HUES64 (cell line): ENCODE measurements at regions not wholly inside any gene's neighbourhood (a gene's known extent, or its start where the extent isn't known, plus 50 kb on each side); places are given as distances from the start of the nearest gene placed in this dataset.
"Not testable (repeated sequence)": the region's sequence is repeated elsewhere in the genome, so short reads cannot be mapped to it uniquely, and the experiment has no call there.

ENCODE experiments used
- H3K27ac ChIP-seq: 2 replicates; pipeline ENCODE4 v1.7.0; 2013; ENCODE audit warnings: low read depth, low read length, inconsistent platforms
- H3K27me3 ChIP-seq: 2 replicates; pipeline ENCODE4 v1.6.1; 2013; ENCODE audit warnings: mild to moderate bottlenecking, low read length; ENCODE audit not compliant: insufficient read depth
- H3K36me3 ChIP-seq: 2 replicates; pipeline ENCODE4 v1.6.1; 2013; ENCODE audit warnings: mild to moderate bottlenecking, low read length; ENCODE audit not compliant: insufficient read depth
- H3K4me1 ChIP-seq: 2 replicates; pipeline ENCODE4 v1.6.1; 2013; ENCODE audit warnings: mild to moderate bottlenecking, low read length, moderate library complexity; ENCODE audit not compliant: insufficient read depth
- H3K4me3 ChIP-seq: 2 replicates; pipeline ENCODE4 v1.5.1; 2013; ENCODE audit warnings: mild to moderate bottlenecking, low read length, moderate library complexity
- H3K9ac ChIP-seq: 2 replicates; pipeline ENCODE4 v1.6.1; 2013; ENCODE audit warnings: mild to moderate bottlenecking, low read depth, low read length
- H3K9me3 ChIP-seq: 2 replicates; pipeline ENCODE4 v1.6.1; 2013; ENCODE audit warnings: low read depth, low read length; ENCODE audit not compliant: insufficient read depth
- WGBS: fragments of 150-250, 120-280 bp; methylation state at CpG from one replicate; pipeline ENCODE4 v1.1.7; 2013; ENCODE audit warnings: missing lambda C conversion rate; 5-methylcytosine and 5-hydroxymethylcytosine counted together

DNA sequence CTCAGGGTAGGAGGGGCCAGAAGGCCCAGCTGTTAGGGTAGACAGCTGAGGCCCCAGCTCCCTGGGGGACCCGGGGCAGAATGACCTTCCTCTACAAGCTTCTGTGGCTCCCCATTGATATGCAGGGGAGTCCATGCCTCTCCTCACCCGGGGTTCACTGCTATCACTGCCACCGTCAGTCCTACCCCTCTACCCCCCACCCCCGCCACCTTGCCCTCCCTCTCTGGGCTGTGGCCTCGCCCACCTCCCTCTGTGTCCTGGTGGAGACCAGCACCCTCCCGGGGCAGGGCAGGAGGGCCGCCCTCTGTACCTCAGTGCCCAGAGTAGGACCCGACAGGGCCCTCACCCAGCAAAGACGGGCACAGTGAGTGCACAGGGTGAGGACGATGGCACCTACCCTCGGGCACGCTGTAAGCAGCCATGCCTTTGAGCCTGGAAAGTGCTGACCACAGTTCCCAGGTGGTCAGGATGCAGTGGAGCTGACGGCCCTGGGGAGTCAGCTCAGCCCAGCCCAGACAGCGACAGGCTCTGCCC lies 88.4 kb upstream of the SFSWAP start:
- no peaks in the 10 kb centered on the region for H3K36me3 ChIP-seq
- H3K27me3 ChIP-seq: no peaks in the 10 kb centered on the region
- peaks cover 29% of the 10 kb centered on the region for H3K4me1 ChIP-seq
- H3K9me3 ChIP-seq: no peaks in the 10 kb centered on the region
- no peak overlapping the region for H3K4me3 ChIP-seq
- no peak overlapping the region for H3K27ac ChIP-seq
- no peak overlapping the region for H3K9ac ChIP-seq
- WGBS: 65% methylated on average over 14 of the region's 14 CpGs

- not testable (repeated sequence) for H3K4me3 ChIP-seq, H3K27ac ChIP-seq, H3K27me3 ChIP-seq, H3K9me3 ChIP-seq, H3K9ac ChIP-seq, H3K36me3 ChIP-seq
- WGBS: 89% methylated on average over 14 of the region's 15 CpGs
- H3K4me1 ChIP-seq: peaks cover 33% of the 10 kb centered on the region
Observed at GRCh38 chr12:131623404-131624368, 87.2 kb upstream of the SFSWAP start.

DNA sequence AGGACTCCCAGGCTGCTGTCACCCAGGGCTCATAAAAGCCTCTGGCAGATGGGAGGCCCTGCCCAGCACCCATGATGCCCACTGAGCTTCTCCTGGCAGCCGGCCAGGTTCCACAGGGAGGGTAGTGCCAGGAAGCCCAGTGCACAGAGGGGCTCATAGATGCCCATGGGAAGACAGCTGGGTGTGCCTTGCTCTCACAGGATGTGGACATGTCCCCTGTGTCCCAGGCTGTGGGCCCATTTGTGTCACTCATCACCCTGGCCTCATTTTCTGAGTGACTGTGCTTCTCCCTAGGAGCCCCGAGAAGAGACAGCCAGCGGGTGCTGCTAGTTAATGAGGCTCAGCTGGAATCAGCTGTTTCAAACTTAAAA lies 86.5 kb upstream of the SFSWAP start:
- not testable (repeated sequence) for H3K27me3 ChIP-seq, H3K9me3 ChIP-seq, H3K9ac ChIP-seq, H3K36me3 ChIP-seq
- Histone ChIP-seq H3K4me3 (peak overlapping the region; percentile 11; the same call in 1 of the 2 replicates), H3K27ac (peak overlapping the region; percentile 79; the same call in 1 of the 2 replicates), H3K4me1 (peaks cover 33% of the 10 kb centered on the region)
- WGBS: 30% methylated on average over 3 of the region's 3 CpGs

- peaks cover 33% of the 10 kb centered on the region for H3K4me1 ChIP-seq
- H3K27me3 ChIP-seq, H3K36me3 ChIP-seq, H3K9ac ChIP-seq, H3K9me3 ChIP-seq: not testable (repeated sequence)
- H3K4me3 ChIP-seq: peak overlapping the region; percentile 11; the same call in 1 of the 2 replicates
- WGBS: 8% methylated on average over 12 of the region's 12 CpGs
- H3K27ac ChIP-seq: peak overlapping the region; percentile 79; the same call in 1 of the 2 replicates
Observed at GRCh38 chr12:131624756-131625501, 86.0 kb upstream of the SFSWAP start.

DNA sequence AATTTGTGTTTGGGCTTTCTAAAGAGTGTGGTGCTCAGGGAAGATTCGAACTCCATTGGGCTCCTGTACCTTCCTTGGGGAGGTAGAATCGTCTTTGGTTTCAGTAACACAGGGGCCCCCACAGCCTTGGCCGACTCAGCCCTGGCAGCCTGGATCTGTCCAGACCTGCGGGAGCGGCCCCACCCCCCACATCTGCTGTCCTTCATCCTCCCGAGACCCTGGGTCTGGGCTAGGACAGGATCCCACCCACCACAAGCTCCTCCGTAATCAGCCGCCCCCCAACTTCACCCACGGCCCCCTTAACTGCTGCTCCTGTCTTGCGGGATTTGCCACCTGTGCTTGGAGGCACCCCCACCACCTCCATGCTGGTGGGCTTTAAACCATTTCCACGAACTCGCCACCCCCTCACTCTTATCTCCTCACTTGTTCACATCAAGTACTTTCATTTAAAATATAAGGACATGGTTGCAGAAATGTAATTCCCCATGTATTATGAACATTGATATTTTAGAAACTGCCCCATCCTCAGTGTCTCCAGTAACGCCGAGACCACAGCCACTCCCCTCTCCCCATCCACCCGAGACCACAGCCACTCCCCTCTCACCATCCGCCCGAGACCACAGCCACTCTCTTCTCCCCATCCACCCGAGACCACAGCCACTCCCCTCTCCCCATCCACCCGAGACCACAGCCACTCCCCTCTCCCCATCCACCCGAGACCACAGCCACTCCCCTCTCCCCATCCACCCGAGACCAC lies 84.7 kb upstream of the SFSWAP start:
- not testable (repeated sequence) for H3K36me3 ChIP-seq, H3K9me3 ChIP-seq, H3K9ac ChIP-seq, H3K4me3 ChIP-seq, H3K27me3 ChIP-seq
- 65% methylated on average over 20 of the region's 21 CpGs for WGBS
- Histone ChIP-seq H3K27ac (peak overlapping the region; percentile 52; the same call in 1 of the 2 replicates), H3K4me1 (peaks cover 33% of the 10 kb centered on the region)

DNA sequence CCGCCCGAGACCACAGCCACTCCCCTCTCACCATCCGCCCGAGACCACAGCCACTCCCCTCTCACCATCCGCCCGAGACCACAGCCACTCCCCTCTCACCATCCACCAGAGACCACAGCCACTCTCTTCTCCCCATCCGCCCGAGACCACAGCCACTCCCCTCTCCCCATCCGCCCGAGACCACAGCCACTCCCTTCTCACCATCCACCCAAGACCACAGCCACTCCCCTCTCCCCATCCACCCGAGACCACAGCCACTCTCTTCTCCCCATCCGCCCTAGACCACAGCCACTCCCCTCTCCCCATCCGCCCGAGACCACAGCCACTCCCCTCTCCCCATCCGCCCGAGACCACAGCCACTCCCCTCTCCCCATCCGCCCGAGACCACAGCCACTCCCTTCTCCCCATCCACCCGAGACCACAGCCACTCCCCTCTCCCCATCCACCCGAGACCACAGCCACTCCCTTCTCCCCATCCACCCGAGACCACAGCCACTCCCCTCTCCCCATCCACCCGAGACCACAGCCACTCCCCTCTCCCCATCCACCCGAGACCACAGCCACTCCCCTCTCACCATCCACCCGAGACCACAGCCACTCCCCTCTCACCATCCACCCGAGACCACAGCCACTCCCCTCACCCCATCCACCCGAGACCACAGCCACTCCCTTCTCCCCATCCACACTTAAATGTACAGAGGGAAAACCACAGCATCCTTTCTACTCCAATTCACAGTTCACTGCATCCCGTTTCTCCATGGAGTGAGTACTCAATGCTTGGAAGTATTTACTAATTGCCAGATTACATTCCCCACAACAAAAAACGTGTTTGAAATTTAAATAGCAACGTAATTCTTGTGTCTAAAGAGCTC lies 83.5 kb upstream of the SFSWAP start:
- H3K9me3 ChIP-seq, H3K9ac ChIP-seq, H3K36me3 ChIP-seq, H3K27me3 ChIP-seq, H3K27ac ChIP-seq: not testable (repeated sequence)
- Histone ChIP-seq H3K4me3 (peak overlapping the region; percentile 15; the same call in 1 of the 2 replicates), H3K4me1 (peaks cover 23% of the 10 kb centered on the region)
- WGBS: 35% methylated on average over 17 of the region's 29 CpGs

DNA sequence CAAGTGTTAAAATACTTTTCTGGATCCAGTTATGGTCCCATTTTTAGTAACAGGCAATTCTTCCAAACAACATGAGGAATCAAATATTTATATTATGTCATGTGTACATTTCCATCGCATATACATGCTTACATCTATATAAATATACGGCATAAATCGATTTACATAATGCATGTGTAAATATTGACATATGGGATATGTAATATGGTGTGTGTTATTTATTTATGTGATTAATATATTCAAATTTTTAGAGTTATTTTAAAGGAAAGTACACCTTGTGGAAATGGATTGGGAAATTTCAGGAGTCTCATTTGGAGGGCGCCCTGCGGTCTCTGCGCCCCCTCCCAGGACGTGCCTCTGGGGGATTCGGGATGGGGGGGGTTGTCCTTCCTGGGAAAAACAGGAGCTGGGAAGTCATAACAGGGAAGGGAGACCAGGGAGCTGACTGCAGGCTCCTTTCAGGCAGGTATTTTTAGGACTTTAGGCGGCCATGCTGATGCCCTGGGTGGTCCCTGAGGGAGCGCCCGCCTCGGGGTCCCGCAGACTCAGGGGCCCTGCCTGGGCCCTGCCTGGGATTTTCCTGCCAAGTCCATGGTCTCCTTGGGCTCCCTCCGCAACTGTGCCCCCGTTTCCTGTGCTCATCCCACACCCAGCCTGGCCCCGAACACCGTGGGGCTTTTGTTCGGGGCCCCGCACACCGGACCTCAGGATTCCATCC lies 82.7 kb upstream of the SFSWAP start:
- Histone ChIP-seq H3K27me3 (no peaks in the 10 kb centered on the region), H3K4me3 (peak overlapping the region; percentile 28), H3K9me3 (no peaks in the 10 kb centered on the region), H3K4me1 (peaks cover 23% of the 10 kb centered on the region), H3K36me3 (no peaks in the 10 kb centered on the region), H3K9ac (no peak overlapping the region), H3K27ac (no peak overlapping the region; the same call in 1 of the 2 replicates)
- WGBS: 31% methylated on average over 17 of the region's 20 CpGs

DNA sequence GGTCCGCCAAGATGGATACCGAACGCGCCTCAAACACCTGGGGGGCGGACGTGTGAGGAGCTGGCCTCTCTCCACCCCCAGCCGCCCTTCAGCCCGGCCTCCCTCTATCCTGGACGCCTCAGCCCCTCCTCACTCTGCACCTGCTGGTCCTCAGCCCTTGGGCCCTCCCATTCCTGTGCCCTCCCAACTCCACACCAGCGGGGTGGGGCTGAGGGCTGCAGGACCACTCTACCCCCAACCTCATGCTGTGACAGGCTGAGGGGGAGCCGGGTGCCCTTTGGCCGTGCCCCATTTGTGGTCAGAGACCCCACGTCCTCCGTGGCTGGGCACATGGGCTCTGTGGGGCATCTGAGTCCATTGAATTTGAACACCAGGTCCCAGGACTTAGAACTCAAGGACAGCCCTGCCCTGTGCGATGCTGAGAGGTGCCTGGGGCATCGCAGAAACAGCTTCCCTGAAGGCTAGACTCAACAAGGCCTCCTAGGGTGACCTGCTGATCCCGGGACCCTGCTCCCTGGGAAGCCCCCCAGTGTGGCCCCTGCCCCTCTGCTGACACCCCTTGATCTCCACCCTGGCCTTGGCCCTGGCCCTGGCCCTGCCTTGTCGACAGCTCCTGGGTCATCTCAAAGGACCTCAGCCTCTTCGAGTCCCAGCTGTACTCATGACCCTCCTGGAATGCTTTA lies 82.0 kb upstream of the SFSWAP start:
- Histone ChIP-seq H3K9ac (no peak overlapping the region), H3K9me3 (no peaks in the 10 kb centered on the region), H3K36me3 (no peaks in the 10 kb centered on the region), H3K4me1 (peaks cover 23% of the 10 kb centered on the region), H3K27me3 (no peaks in the 10 kb centered on the region), H3K4me3 (peak overlapping the region; percentile 28), H3K27ac (no peak overlapping the region; the same call in 1 of the 2 replicates)
- 40% methylated on average over 19 of the region's 19 CpGs for WGBS

GRCh38 chr12:131631230-131631629 lies 79.7 kb upstream of the SFSWAP start:
- Histone ChIP-seq H3K4me3 (no peak overlapping the region), H3K4me1 (0 out of 2 replicates have a peak, but pooled peaks cover 4% of the 10 kb centered on the region), H3K36me3 (no peaks in the 10 kb centered on the region), H3K9ac (no peak overlapping the region), H3K27ac (no peak overlapping the region), H3K9me3 (no peaks in the 10 kb centered on the region), H3K27me3 (no peaks in the 10 kb centered on the region)
- 89% methylated on average over 2 of the region's 3 CpGs for WGBS
